AG08395 (cell line): ENCODE measurements at regions not wholly inside any gene's neighbourhood (a gene's known extent, or its start where the extent isn't known, plus 50 kb on each side); places are given as distances from the start of the nearest gene placed in this dataset.

Experiments
- DNase-seq: peaks from one replicate; pipeline ENCODE4 v3.0.0; 2012; ENCODE audit warnings: mixed read lengths, low spot score

GRCh38 chrX:30950391-30950790, 61.3 kb upstream of the TAB3 start:
- no peak for DNase-seq

DNA sequence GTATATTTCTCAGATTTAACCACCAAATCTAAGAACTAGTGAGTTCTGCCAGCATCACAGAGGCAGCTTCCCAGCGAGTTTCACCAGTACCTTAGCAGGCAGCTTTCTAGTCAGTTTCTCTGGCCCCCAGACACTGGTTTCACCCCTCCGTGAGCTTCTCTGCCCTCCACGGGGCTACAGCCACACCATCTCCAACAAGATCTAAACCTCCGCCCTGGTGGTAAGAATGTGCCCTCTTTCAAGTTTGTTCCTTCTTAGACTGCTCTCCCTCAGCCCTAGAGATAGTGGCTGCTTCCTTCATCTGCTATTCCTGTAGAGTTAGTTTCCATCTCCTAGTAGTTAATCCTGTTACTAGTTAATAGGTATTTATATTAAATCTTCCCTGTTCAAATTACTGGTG, 60.5 kb upstream of the TAB3 start:
- no peak for DNase-seq

GRCh38 chrX:30948626-30949025, 59.6 kb upstream of the TAB3 start:
- no peak for DNase-seq

DNA sequence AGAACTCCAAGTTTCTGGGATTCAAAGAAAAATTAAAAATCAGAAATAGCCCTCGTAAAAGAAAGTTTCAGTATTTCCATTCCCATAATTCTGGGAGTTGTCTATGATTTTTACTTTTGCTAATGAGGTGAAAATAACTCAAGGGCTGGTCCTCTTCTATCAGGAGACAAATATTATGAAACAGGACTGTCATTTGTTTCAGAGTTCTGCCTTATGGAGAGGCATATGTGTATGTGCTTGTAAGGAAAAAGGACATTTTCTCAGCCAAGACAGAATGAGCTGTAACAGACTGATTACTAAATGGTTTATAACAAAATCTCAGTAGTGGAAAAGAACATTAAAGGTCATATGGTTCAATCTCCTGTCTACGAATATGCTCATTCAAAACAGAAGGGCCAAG, 59.0 kb upstream of the TAB3 start:
- no peak for DNase-seq

DNA sequence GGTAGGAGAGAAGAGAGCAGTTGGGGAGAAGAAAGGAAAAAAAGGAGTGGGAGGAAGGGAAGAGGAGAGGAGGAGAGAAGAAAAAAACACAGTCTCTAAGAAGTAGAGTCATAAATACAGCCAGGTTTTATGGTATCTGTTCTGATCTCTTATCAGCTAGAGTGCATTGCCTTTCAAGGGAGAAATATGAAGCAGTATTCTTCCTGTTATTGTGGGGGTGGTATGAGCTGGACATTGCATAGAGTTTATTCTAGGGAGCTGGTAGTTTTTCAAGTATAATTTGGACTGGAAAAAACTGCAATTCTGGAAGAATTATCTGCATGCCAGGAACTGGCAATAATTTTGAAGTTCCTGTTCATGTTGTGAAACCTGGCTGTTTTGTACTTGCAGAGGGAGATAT, 54.9 kb upstream of the TAB3 start:
- no peak for DNase-seq

DNA sequence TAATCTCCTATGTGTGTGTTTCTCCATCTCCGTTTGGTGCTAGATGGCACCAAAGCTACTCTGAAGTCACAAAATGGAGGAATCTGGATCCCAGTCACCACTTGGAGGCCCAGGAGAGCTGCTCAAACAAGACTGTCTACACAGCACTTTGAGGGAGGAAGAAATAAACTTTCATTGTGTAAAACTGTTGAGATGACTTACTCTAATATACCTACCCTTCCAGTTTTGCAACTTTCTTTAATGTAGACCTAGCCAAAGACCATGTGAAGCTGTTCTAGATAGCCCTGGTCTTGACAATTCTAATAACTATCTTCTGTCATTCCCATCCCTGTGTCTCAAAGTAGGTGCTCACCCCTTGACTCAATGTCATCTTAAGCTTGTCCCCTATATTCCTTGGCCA, 52.8 kb upstream of the TAB3 start:
- DNase-seq, result no peak

- no peak for DNase-seq
Observed at GRCh38 chrX:30939928-30940327, 50.9 kb upstream of the TAB3 start.
